GM12864 (cell line): ENCODE measurements at regions not wholly inside any gene's neighbourhood (a gene's known extent, or its start where the extent isn't known, plus 50 kb on each side); places are given as distances from the start of the nearest gene placed in this dataset.
A peak's percentile ranks its signal among the peaks of the same experiment; 100 is the strongest.
"Not testable (repeated sequence)": the region's sequence is repeated elsewhere in the genome, so short reads cannot be mapped to it uniquely, and the experiment has no call there.

Experiments
- DNase-seq: peaks from one replicate; pipeline ENCODE4 v3.0.0-alpha.2; 2011; ENCODE audit warnings: low read depth
- H3K4me3 ChIP-seq: 2 replicates; pipeline ENCODE4 v1.5.1; 2011; ENCODE audit warnings: mild to moderate bottlenecking, low read depth, low read length, control low read depth
- TF ChIP-seq, protein P1 (sequence below): IDR thresholded peaks from 2 replicates; pipeline ENCODE4 v1.5.1; 2011; ENCODE audit warnings: low read depth, mild to moderate bottlenecking, moderate library complexity, low read length, control low read depth, inconsistent platforms; ENCODE audit errors: missing control alignments

DNA sequence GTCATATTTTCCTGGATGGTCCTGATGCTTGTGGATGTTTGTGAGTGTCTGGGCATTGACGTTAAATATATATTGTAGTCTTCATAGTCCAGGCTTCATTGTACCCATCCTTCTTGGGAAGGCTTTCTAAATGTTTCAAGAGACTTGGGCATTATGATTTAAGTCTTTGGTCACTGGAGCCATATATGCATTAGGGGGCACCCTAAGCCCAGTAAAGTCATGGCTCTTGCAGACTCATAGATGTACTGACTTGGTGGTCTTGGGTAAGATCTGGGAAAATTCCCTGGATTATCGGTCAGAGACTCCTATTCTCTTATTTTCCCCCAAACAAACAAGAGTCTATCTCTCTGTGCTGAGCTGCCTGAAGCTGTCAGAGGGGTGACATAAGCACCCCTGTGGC, 271.1 kb downstream of the TRIM36 start:
- no peak overlapping the region for H3K4me3 ChIP-seq
- DNase-seq: no peak
- TF ChIP-seq, protein P1, sequence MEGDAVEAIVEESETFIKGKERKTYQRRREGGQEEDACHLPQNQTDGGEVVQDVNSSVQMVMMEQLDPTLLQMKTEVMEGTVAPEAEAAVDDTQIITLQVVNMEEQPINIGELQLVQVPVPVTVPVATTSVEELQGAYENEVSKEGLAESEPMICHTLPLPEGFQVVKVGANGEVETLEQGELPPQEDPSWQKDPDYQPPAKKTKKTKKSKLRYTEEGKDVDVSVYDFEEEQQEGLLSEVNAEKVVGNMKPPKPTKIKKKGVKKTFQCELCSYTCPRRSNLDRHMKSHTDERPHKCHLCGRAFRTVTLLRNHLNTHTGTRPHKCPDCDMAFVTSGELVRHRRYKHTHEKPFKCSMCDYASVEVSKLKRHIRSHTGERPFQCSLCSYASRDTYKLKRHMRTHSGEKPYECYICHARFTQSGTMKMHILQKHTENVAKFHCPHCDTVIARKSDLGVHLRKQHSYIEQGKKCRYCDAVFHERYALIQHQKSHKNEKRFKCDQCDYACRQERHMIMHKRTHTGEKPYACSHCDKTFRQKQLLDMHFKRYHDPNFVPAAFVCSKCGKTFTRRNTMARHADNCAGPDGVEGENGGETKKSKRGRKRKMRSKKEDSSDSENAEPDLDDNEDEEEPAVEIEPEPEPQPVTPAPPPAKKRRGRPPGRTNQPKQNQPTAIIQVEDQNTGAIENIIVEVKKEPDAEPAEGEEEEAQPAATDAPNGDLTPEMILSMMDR: peak; percentile 5

DNA sequence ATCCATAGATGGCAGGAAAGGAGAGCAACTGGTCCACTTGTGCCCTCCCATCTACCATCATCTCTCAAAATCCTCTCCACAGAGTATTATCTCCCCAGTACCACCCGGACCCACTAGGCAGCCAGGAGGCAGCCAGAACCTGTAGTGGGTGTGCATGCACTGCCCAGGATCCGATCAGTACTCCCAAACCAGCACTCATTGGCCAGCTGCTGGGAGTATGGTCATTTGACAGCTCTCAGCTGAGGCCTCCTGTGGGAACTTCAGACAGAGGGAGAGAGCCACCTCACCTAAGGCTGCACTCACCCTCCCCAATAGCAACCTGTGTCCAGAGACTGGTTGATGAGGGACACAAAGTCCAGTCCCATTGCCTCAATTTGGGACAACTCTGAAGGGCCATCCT, 286.0 kb downstream of the TRIM36 start:
- no peak overlapping the region for H3K4me3 ChIP-seq
- DNase-seq: no peak
- TF ChIP-seq, protein P1: no peak

DNA sequence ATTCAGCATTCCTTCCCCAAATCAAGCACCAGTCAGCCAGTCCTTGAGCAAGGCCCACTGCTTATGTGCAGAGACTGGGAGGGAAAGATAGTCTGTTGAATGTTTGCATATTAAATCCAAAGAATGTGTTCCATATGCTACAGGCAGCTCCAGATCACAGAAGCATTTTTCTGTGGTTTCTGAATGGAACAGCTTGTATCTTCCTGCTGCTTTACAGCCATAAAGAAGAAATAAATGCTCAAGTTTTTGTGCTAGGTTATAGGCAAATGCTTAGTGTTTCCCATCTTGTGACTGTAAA, 310.3 kb downstream of the TRIM36 start:
- no peak for DNase-seq
- H3K4me3 ChIP-seq: no peak overlapping the region
- TF ChIP-seq, protein P1: no peak

DNA sequence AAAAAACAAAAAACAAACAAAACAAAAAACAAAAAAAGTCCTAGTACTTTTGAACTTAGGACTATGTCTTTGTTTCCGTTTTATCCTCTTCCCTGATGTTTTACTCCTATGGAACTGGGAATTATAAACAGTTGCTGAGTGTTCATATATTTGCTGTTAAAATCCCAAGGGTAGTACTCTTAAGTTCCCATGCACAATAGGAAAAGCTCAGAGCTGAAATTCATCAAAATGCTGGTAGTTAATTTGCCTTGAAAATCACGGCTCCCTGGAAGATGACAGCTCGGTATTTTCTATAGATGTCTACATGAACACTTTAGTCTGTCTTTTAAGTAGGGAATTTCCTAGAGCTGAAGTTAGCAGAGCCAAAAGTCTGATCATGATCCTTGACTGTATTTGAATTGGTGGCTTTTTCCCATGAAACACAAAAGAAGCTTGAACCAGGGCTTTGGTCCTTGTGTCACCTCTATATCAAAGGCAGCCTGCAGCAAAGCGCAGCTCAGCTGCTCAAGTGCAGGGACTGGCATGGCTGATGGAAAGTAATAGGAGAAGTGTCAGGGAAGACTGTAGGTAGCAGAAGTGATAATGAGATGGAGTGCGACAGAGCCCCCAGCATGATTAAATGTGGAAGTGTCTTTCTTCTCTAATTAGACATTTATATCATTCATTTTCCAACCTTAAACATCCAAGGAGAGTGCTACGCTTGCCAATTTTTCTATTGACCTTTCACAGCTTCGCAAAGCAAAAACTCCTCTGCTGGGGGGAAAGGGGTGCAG, 310.9 kb downstream of the TRIM36 start:
- no peak for DNase-seq
- H3K4me3 ChIP-seq: no peak overlapping the region
- TF ChIP-seq, protein P1: no peak

DNA sequence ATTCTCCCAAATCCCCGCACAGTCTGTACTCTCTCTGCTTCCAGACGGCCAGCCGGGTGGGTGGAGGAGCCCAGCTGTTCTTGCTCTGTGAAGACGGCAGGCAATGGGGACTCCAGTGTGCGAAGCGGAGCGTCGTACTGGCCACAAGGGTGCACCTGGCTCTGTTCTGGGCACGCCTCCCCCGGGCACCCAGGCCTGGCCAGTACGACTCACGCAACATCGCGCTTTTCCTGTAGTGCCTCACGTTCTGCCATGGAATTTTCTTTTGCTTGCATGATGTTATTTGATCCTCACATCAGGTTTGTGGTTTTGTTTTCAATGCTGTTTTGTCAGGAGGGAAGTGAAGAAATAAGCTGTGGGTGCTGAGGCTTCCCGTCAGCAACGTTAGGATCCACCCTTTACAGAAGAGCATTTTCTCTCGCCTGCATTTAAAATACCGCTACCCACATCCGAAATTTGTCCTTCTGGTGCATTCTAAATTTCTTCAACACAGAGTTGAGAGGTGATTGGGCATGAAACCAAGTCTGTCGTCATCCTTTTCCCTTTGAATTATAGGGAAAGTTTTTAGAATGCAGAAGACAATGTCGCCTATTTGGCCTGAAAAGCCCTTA, 311.7 kb downstream of the TRIM36 start:
- no peak overlapping the region for H3K4me3 ChIP-seq
- TF ChIP-seq, protein P1: no peak
- DNase-seq: no peak

DNA sequence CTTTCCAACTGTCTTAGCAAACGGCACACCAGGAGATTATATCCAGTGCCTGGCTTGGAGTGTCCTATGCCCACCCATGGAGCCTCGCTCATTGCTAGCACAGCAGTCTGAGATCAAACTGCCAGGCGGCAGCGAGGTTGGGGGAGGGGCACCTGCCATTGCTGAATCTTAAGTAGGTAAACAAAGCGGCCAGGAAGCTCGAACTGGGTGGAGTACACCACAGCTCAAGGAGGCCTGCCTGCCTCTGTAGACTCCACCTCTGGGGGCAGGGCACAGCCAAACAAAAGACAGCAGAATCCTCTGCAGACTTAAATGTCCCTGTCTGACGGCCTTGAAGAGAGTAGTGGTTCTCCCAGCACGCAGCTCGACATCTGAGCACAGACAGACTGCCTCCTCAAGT, 325.0 kb downstream of the TRIM36 start:
- DNase-seq, H3K4me3 ChIP-seq: not testable (repeated sequence)

DNA sequence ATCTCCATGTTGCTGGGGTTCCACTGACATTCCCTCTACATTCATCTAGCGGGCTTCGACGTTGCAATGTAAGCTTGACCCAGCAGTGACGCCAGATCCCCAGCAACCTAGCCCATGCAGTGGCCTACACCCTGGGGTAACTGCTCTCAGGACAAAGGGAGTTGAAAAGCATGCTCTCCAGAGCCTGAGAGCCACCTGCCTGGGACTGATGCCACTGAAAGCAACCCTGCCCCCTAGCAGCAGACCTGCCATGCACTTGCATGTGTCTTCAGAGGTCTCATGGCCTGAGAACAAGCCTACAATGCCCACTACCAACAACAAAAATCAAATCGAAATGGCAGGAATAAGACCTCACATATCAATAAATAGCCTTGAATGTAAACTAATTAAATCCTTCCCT, 330.3 kb downstream of the TRIM36 start:
- no peak for DNase-seq

More for the DNA sequence above, 330.3 kb downstream of the TRIM36 start:
- no peak overlapping the region for H3K4me3 ChIP-seq
- TF ChIP-seq, protein P1: no peak
